HEK293 (cell line): ENCODE measurements at regions not wholly inside any gene's neighbourhood (a gene's known extent, or its start where the extent isn't known, plus 50 kb on each side); places are given as distances from the start of the nearest gene placed in this dataset.

Experiments used
- GLI4 ChIP-seq: fragments of 450-650 bp; formaldehyde crosslinking; IDR thresholded peaks from 2 replicates; pipeline ENCODE4 v1.5.1; 2016; ENCODE audit warnings: missing biosample characterization, missing genetic modification characterization
- YY1 ChIP-seq: fragments of 450-650 bp; formaldehyde crosslinking; IDR thresholded peaks from 2 replicates; pipeline ENCODE4 v1.5.1; 2018; ENCODE audit warnings: missing biosample characterization, missing genetic modification characterization
- ZFP3 ChIP-seq: fragments of 450-650 bp; formaldehyde crosslinking; IDR thresholded peaks from 2 replicates; pipeline ENCODE4 v1.5.1; 2016; ENCODE audit warnings: low read depth, missing biosample characterization, missing genetic modification characterization
- ZSCAN23 ChIP-seq: fragments of 450-650 bp; formaldehyde crosslinking; IDR thresholded peaks from 2 replicates; pipeline ENCODE4 v1.5.1; 2016; ENCODE audit warnings: missing biosample characterization, missing genetic modification characterization
- TF ChIP-seq, protein P1 (sequence below): fragments of 450-650 bp; formaldehyde crosslinking; IDR thresholded peaks from 2 replicates; pipeline ENCODE4 v1.5.1; 2016; ENCODE audit warnings: missing biosample characterization, missing genetic modification characterization

DNA sequence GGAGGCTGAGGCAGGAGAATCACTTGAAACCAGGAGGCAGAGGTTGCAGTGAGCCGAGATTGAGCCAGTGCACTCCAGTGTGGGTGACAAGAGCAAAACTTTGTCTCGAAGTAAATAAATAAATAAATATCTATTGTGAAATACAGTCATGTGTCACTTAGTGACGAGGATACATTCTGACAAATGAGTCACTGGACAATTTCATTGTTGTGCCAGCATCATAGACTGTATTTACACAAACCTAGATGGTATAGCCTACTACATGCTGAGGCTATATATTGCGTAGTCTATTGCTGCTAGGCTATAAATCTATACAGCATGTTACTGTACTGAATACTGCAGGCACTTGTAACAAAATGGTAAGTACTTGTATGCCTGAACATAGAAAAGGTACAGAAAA, 61.1 kb upstream of the CCL21 start:
- TF ChIP-seq ZSCAN23 (tag by site-specific recombination) (no peak), GLI4 (tag by site-specific recombination) (no peak), YY1 (tag by site-specific recombination) (no peak), ZFP3 (tag by site-specific recombination) (no peak)
- TF ChIP-seq, protein P1, sequence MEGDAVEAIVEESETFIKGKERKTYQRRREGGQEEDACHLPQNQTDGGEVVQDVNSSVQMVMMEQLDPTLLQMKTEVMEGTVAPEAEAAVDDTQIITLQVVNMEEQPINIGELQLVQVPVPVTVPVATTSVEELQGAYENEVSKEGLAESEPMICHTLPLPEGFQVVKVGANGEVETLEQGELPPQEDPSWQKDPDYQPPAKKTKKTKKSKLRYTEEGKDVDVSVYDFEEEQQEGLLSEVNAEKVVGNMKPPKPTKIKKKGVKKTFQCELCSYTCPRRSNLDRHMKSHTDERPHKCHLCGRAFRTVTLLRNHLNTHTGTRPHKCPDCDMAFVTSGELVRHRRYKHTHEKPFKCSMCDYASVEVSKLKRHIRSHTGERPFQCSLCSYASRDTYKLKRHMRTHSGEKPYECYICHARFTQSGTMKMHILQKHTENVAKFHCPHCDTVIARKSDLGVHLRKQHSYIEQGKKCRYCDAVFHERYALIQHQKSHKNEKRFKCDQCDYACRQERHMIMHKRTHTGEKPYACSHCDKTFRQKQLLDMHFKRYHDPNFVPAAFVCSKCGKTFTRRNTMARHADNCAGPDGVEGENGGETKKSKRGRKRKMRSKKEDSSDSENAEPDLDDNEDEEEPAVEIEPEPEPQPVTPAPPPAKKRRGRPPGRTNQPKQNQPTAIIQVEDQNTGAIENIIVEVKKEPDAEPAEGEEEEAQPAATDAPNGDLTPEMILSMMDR (tag by site-specific recombination), result no peak
